Skeletal muscle satellite cell (primary cell): ENCODE measurements at regions not wholly inside any gene's neighbourhood (a gene's known extent, or its start where the extent isn't known, plus 50 kb on each side); places are given as distances from the start of the nearest gene placed in this dataset.
"Not testable (repeated sequence)": the region's sequence is repeated elsewhere in the genome, so short reads cannot be mapped to it uniquely, and the experiment has no call there.

Source experiments
- H3K27me3 ChIP-seq: 2 replicates; pipeline ENCODE4 v1.7.0; 2013; ENCODE audit warnings: low read length; ENCODE audit not compliant: control insufficient read depth, insufficient read depth
- H3K36me3 ChIP-seq: 2 replicates; pipeline ENCODE4 v1.7.0; 2013; ENCODE audit warnings: mild to moderate bottlenecking, control low read depth, low read length; ENCODE audit not compliant: insufficient read depth
- H3K4me1 ChIP-seq: 2 replicates; pipeline ENCODE4 v1.7.0; 2013; ENCODE audit warnings: low read length; ENCODE audit not compliant: control insufficient read depth, insufficient read depth
- H3K4me2 ChIP-seq: 2 replicates; pipeline ENCODE4 v1.7.0; 2013; ENCODE audit warnings: mild to moderate bottlenecking, low read length
- H3K4me3 ChIP-seq: 2 replicates; pipeline ENCODE4 v1.7.0; 2013; ENCODE audit warnings: low read length
- H3K9ac ChIP-seq: 2 replicates; pipeline ENCODE4 v1.7.0; 2013; ENCODE audit warnings: mild to moderate bottlenecking, low read depth, low read length, moderate library complexity
- H3K9me3 ChIP-seq: replicated peaks from 2 replicates; pipeline ENCODE4 v1.7.0; 2013; ENCODE audit warnings: mild to moderate bottlenecking, control low read depth, low read length

- peaks cover 4% of the 10 kb centered on the region for H3K9me3 ChIP-seq
- no peaks in the 10 kb centered on the region for H3K27me3 ChIP-seq
- no peaks in the 10 kb centered on the region for H3K4me1 ChIP-seq
- H3K36me3 ChIP-seq: no peaks in the 10 kb centered on the region
- no peak overlapping the region for H3K9ac ChIP-seq
- H3K4me3 ChIP-seq: no peak overlapping the region
- no peak overlapping the region for H3K4me2 ChIP-seq
These were observed 117.5 kb downstream of the RIN2 start for GRCh38 chr20:19875376-19876221.

GRCh38 chr20:19876828-19877460 lies 118.9 kb downstream of the RIN2 start:
- Histone ChIP-seq H3K27me3 (no peaks in the 10 kb centered on the region), H3K36me3 (no peaks in the 10 kb centered on the region), H3K4me3 (no peak overlapping the region)

GRCh38 chr20:19879874-19880255 lies 121.8 kb downstream of the RIN2 start:
- not testable (repeated sequence) for H3K4me2 ChIP-seq, H3K27me3 ChIP-seq, H3K36me3 ChIP-seq, H3K4me1 ChIP-seq, H3K9me3 ChIP-seq, H3K9ac ChIP-seq, H3K4me3 ChIP-seq

More at GRCh38 chr20:19876828-19877460, 118.9 kb downstream of the RIN2 start:
- H3K9me3 ChIP-seq: peaks cover 4% of the 10 kb centered on the region
- no peak overlapping the region for H3K4me2 ChIP-seq
- no peak overlapping the region for H3K9ac ChIP-seq
- no peaks in the 10 kb centered on the region for H3K4me1 ChIP-seq

GRCh38 chr20:19880256-19881079 lies 122.4 kb downstream of the RIN2 start:
- H3K36me3 ChIP-seq: no peaks in the 10 kb centered on the region
- H3K27me3 ChIP-seq: no peaks in the 10 kb centered on the region
- H3K4me2 ChIP-seq: no peak overlapping the region
- H3K9ac ChIP-seq: no peak overlapping the region
- no peaks in the 10 kb centered on the region for H3K9me3 ChIP-seq
- no peaks in the 10 kb centered on the region for H3K4me1 ChIP-seq
- H3K4me3 ChIP-seq: no peak overlapping the region

GRCh38 chr20:19881080-19881840 lies 123.2 kb downstream of the RIN2 start:
- Histone ChIP-seq H3K9me3 (no peaks in the 10 kb centered on the region), H3K9ac (no peak overlapping the region), H3K4me3 (no peak overlapping the region), H3K4me1 (peaks cover 4% of the 10 kb centered on the region), H3K4me2 (no peak overlapping the region), H3K36me3 (no peaks in the 10 kb centered on the region), H3K27me3 (no peaks in the 10 kb centered on the region)

GRCh38 chr20:19881990-19882389 lies 123.9 kb downstream of the RIN2 start:
- Histone ChIP-seq H3K4me1 (peaks cover 8% of the 10 kb centered on the region), H3K4me2 (no peak overlapping the region), H3K4me3 (no peak overlapping the region), H3K9ac (no peak overlapping the region), H3K9me3 (no peaks in the 10 kb centered on the region), H3K27me3 (no peaks in the 10 kb centered on the region), H3K36me3 (no peaks in the 10 kb centered on the region)

- H3K27me3 ChIP-seq: no peaks in the 10 kb centered on the region
- peaks cover 8% of the 10 kb centered on the region for H3K4me1 ChIP-seq
- no peaks in the 10 kb centered on the region for H3K36me3 ChIP-seq
These were observed 124.4 kb downstream of the RIN2 start for GRCh38 chr20:19882446-19882845.

GRCh38 chr20:19883501-19883900 lies 125.4 kb downstream of the RIN2 start:
- Histone ChIP-seq H3K4me1 (peaks cover 10% of the 10 kb centered on the region), H3K27me3 (no peaks in the 10 kb centered on the region), H3K36me3 (no peaks in the 10 kb centered on the region), H3K9ac (no peak overlapping the region), H3K9me3 (no peaks in the 10 kb centered on the region), H3K4me3 (no peak overlapping the region), H3K4me2 (no peak overlapping the region)

More at GRCh38 chr20:19882446-19882845, 124.4 kb downstream of the RIN2 start:
- H3K4me3 ChIP-seq: no peak overlapping the region
- H3K4me2 ChIP-seq: no peak overlapping the region
- H3K9ac ChIP-seq: no peak overlapping the region
- no peaks in the 10 kb centered on the region for H3K9me3 ChIP-seq

GRCh38 chr20:19885594-19885938 lies 127.5 kb downstream of the RIN2 start:
- H3K4me3 ChIP-seq: no peak overlapping the region
- H3K9me3 ChIP-seq: no peaks in the 10 kb centered on the region
- H3K27me3 ChIP-seq: no peaks in the 10 kb centered on the region
- no peaks in the 10 kb centered on the region for H3K36me3 ChIP-seq
- H3K9ac ChIP-seq: no peak overlapping the region
- no peak overlapping the region for H3K4me2 ChIP-seq
- H3K4me1 ChIP-seq: peaks cover 26% of the 10 kb centered on the region

- Histone ChIP-seq H3K4me2 (peak overlapping the region; percentile 68), H3K9ac (peak overlapping the region; percentile 41), H3K4me3 (peak overlapping the region; percentile 39), H3K4me1 (peaks cover 26% of the 10 kb centered on the region), H3K36me3 (no peaks in the 10 kb centered on the region), H3K27me3 (no peaks in the 10 kb centered on the region), H3K9me3 (no peaks in the 10 kb centered on the region)
These were observed 128.0 kb downstream of the RIN2 start for GRCh38 chr20:19885939-19886660.
